ENCODE measurements at regions not wholly inside any gene's neighbourhood (a gene's known extent, or its start where the extent isn't known, plus 50 kb on each side); places are given as distances from the start of the nearest gene placed in this dataset.

DNA sequence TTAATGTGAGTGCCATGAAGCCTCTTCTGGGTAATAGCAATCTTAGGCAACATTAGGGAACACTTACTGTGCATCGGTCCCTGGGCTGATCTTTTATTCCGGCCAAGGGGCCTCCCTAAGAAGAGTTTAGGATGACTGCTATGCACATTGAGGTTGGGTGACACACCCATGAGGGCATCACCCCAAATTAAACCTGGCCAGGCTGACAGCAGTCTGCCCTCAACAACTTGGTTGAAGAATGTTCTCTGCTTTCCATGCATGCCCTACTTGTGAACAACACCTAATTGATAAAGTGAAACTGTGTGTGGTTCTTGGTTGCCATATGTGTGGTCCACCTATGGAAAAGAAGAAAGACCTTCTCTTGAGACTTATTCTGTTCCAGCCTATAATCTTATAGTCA lies 1098.0 kb downstream of the BCL11B start:
- Histone ChIP-seq H3K4me3 (no peak overlapping the region), H3K4me1 (peaks cover 4 to 78% (median 63%) of the 10 kb centered on the region in 10 experiments; a peak in 19 of 20 replicates), H3K4me2 (peak overlapping the region in 9 of 11 experiments; percentile 55 to 94 (median 77); a peak in 18 of 22 replicates)

DNA sequence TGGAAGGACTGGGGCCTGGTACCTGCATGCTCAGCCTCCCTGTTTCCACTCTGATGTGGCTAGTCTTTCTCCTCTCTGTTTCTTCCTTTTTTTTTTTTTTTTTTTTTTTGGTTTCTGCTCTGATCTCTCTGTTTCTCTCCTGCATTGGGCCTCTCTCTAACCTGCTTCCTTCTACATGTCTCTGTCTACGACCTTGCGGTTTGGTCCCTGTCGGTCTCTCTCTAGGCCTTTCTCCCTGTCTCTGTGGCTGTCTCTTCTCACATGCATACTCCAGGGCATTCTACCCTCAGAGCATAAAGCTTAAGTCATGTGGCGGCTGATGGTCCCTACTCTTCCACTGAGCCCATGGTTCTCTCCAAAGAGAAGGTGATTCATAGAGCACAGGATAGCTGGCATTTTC lies 1096.6 kb downstream of the BCL11B start:
- no peak overlapping the region for H3K9ac ChIP-seq
- H3K27ac ChIP-seq, result no peak overlapping the region; a peak in 1 of 22 replicates
- peaks cover 4 to 73% (median 57%) of the 10 kb centered on the region in 10 experiments; a peak in 19 of 20 replicates for H3K4me1 ChIP-seq
- TF ChIP-seq Cebpa-rat (IDR thresholded peaks at IDR 0.05), result no peak
- no peak overlapping the region for H3K4me3 ChIP-seq
- H3K4me2 ChIP-seq, result peak overlapping the region in 8 of 11 experiments; percentile 26 to 94 (median 76); a peak in 14 of 22 replicates
- no peaks in the 10 kb centered on the region for H3K9me3 ChIP-seq (replicated peaks in 1 of 11)
- H3K36me3 ChIP-seq, result no peaks in the 10 kb centered on the region
- no peaks in the 10 kb centered on the region for H3K27me3 ChIP-seq
- H4K20me1 ChIP-seq, result no peaks in the 10 kb centered on the region

More for the DNA sequence above, 1098.0 kb downstream of the BCL11B start:
- TF ChIP-seq Cebpa-rat (IDR thresholded peaks at IDR 0.05), result no peak
- no peaks in the 10 kb centered on the region for H4K20me1 ChIP-seq
- H3K27ac ChIP-seq, result peak overlapping the region in 4 of 11 experiments; percentile 15 to 69 (median 62); a peak in 6 of 22 replicates
- peaks cover 0 to 4% (median 1%) of the 10 kb centered on the region in 11 experiments; a peak in 2 of 22 replicates for H3K9me3 ChIP-seq (replicated peaks in 1 of 11)
- H3K27me3 ChIP-seq, result no peaks in the 10 kb centered on the region
- H3K36me3 ChIP-seq, result no peaks in the 10 kb centered on the region
- H3K9ac ChIP-seq, result peak overlapping the region in 2 of 11 experiments; percentile 45 to 53; a peak in 3 of 22 replicates

DNA sequence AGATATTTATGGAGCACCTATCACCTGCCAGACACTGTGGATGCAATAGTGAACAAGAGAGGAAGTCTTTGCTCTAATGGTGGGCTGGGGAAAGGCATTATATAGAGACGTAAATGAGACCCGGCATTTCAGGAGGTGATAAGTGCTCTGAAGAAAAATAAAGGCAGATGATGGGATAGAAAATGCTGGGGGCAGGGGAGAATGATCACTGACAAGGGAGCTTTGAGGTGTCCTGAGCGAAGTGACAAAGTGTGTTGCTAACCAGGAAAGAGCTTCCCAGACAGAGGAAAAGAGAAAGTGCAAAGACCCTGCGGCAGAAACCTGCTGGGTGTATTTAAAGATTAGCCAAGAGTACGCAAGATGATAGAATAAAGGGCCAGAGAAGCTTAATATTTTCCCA lies 1096.1 kb downstream of the BCL11B start:
- Histone ChIP-seq H4K20me1 (no peaks in the 10 kb centered on the region), H3K9me3 (replicated peaks in 1 of 11) (no peaks in the 10 kb centered on the region), H3K27ac (no peak overlapping the region), H3K27me3 (no peaks in the 10 kb centered on the region), H3K4me1 (peaks cover 4 to 68% (median 53%) of the 10 kb centered on the region in 10 experiments; a peak in 19 of 20 replicates), H3K9ac (no peak overlapping the region), H3K4me2 (peak overlapping the region in 7 of 11 experiments; percentile 35 to 94 (median 77); a peak in 11 of 22 replicates), H3K4me3 (no peak overlapping the region), H3K36me3 (no peaks in the 10 kb centered on the region)
- no peak for TF ChIP-seq Cebpa-rat (IDR thresholded peaks at IDR 0.05)

DNA sequence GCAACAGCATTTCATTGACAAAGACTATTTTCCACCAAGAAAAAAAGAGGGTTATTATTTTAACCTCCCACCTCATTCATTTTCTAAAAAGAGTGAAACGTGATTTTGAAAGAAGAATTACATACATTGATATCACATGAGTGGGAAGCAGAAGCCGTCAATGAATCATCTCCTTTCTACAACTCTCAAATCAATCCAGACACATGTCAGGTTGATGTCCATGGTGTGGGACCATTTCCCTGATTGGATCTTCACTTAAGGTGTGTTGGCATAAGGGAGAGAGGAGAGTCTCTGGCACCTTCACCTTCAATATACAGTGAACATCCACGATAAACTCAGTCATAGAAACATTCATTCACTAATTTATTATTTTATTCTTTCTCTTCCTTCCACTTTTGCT lies 1095.1 kb downstream of the BCL11B start:
- no peak overlapping the region for H3K4me2 ChIP-seq
- no peak for TF ChIP-seq Cebpa-rat (IDR thresholded peaks at IDR 0.05)
- no peak overlapping the region for H3K4me3 ChIP-seq

DNA sequence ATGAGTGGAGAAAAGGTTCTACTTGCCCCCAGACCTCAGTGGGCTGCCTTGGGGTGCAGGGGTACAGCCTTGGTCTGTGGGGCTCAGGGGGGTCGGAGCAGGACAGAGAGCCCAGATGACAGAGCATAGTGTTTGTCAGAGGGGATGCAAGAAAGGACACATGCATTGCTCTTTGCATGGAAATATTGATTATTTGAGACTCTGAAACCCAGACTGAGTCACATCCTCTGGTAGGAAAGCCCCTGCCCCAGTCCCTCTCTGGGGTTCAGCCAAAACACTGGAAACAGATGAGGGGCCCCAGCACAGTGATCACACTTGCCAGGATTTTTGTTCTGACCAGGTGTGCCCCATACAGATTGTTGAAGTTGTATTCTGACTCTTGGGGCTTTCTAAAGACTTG lies 1094.4 kb downstream of the BCL11B start:
- no peak overlapping the region for H3K9ac ChIP-seq
- H3K9me3 ChIP-seq (replicated peaks in 1 of 11), result no peaks in the 10 kb centered on the region
- H4K20me1 ChIP-seq, result no peaks in the 10 kb centered on the region
- no peak overlapping the region for H3K4me2 ChIP-seq
- H3K27me3 ChIP-seq, result no peaks in the 10 kb centered on the region
- no peak overlapping the region for H3K4me3 ChIP-seq
- no peak overlapping the region for H3K27ac ChIP-seq
- H3K4me1 ChIP-seq, result peaks cover 4 to 68% (median 40%) of the 10 kb centered on the region in 10 experiments; a peak in 19 of 20 replicates
- TF ChIP-seq Cebpa-rat (IDR thresholded peaks at IDR 0.05), result no peak
- H3K36me3 ChIP-seq, result no peaks in the 10 kb centered on the region

More for the DNA sequence above, 1095.1 kb downstream of the BCL11B start:
- Histone ChIP-seq H3K9me3 (replicated peaks in 1 of 11) (no peaks in the 10 kb centered on the region), H4K20me1 (no peaks in the 10 kb centered on the region), H3K9ac (no peak overlapping the region), H3K27ac (no peak overlapping the region), H3K27me3 (no peaks in the 10 kb centered on the region), H3K4me1 (peaks cover 4 to 68% (median 44%) of the 10 kb centered on the region in 10 experiments; a peak in 19 of 20 replicates), H3K36me3 (no peaks in the 10 kb centered on the region)

DNA sequence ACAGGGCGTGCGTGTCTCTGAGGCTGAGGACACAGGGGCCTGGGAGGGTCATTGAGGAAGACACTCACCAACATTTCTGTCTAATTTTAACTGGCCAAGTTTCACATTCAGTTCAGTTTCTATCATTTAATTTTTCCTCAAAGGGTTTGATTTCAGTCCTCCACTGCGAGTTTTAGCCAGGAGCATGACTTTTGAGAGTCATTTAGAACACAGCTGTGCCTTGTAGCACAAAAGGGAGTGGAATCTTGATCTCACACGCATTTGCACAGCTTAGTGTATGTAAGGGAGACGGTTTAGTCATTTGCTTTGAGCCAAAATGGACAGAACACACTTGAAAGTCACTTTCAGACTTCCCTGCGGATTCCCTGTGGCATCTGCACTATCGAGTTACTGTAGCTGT lies 1090.8 kb downstream of the BCL11B start:
- H3K4me2 ChIP-seq, result no peak overlapping the region
- no peak overlapping the region for H3K9ac ChIP-seq
- H3K27ac ChIP-seq, result no peak overlapping the region
- TF ChIP-seq Cebpa-rat (IDR thresholded peaks at IDR 0.05), result no peak
- no peaks in the 10 kb centered on the region for H3K36me3 ChIP-seq
- H3K27me3 ChIP-seq, result no peaks in the 10 kb centered on the region
- H4K20me1 ChIP-seq, result no peaks in the 10 kb centered on the region
- H3K9me3 ChIP-seq (replicated peaks in 1 of 11), result no peaks in the 10 kb centered on the region; a peak in 1 of 22 replicates
- H3K4me3 ChIP-seq, result no peak overlapping the region
- H3K4me1 ChIP-seq, result peaks cover 0 to 32% (median 5%) of the 10 kb centered on the region in 10 experiments; a peak in 9 of 20 replicates

DNA sequence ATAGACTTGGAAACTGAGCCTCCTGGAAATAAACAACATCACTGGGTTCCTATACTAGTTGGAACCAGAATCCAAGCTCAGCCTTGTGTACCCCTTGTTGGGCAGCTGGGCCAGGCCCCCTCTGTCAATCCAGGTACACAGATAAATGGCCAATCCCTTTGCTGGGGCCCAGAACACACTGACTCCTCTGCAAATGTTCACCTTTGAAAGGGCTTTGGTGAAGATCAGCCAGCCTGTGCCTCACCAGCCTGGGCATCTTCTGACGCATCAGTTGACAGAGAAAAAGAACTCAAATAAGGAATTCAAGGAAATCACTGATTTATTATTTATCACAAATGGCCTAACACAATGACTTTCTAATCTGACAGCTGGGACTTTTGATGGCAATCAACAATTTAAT lies 1090.2 kb downstream of the BCL11B start:
- Histone ChIP-seq H3K4me2 (peak overlapping the region in 4 of 11 experiments; percentile 3 to 34 (median 26); a peak in 5 of 22 replicates), H3K9me3 (replicated peaks in 1 of 11) (no peaks in the 10 kb centered on the region; a peak in 1 of 22 replicates), H3K9ac (no peak overlapping the region)

DNA sequence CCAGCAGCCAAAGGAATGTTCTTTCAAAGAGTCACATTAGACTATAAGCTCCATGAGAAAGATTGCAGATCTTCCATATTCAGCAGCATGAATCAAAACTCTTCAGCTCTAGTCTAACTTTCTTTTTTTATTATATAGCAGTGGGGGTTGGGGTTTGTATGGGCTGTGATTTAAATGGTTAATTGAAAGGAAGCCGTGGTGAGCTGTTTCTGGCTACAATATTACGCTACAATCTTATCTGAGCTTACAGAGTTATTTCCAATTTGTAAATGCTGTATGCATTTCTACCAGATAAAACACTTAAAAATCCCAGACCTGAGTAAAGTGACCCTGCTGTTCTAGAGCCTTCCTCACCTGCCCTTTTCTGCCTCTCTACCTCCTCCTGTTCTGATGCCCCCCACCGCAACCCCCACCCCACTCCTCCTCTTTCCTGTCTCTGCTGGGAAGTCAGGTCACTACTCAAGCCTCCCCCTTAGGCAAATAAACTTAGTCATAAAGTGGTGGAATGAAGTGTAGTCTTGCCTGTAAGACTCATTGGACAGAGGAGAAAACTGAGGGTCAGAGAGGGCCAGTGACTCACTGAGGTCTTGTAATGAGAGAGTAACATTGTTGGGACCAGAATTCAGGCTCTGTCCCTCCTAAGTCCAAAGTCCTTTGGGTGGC lies 1089.5 kb downstream of the BCL11B start:
- H3K4me3 ChIP-seq, result no peak overlapping the region
- H3K36me3 ChIP-seq, result no peaks in the 10 kb centered on the region
- no peak overlapping the region for H3K9ac ChIP-seq
- H3K4me2 ChIP-seq, result peak overlapping the region in 4 of 11 experiments; percentile 12 to 34 (median 26); a peak in 6 of 22 replicates
- H3K4me1 ChIP-seq, result peaks cover 0 to 28% (median 5%) of the 10 kb centered on the region in 10 experiments; a peak in 9 of 20 replicates
- TF ChIP-seq Cebpa-rat (IDR thresholded peaks at IDR 0.05), result no peak
- no peaks in the 10 kb centered on the region for H4K20me1 ChIP-seq
- no peaks in the 10 kb centered on the region; a peak in 1 of 22 replicates for H3K9me3 ChIP-seq (replicated peaks in 1 of 11)
- H3K27me3 ChIP-seq, result no peaks in the 10 kb centered on the region
- H3K27ac ChIP-seq, result no peak overlapping the region

More for the DNA sequence above, 1090.2 kb downstream of the BCL11B start:
- Histone ChIP-seq H3K4me1 (peaks cover 0 to 28% (median 5%) of the 10 kb centered on the region in 10 experiments; a peak in 9 of 20 replicates), H3K27ac (no peak overlapping the region), H3K27me3 (no peaks in the 10 kb centered on the region), H3K4me3 (no peak overlapping the region), H3K36me3 (no peaks in the 10 kb centered on the region), H4K20me1 (no peaks in the 10 kb centered on the region)
- TF ChIP-seq Cebpa-rat (IDR thresholded peaks at IDR 0.05), result no peak

DNA sequence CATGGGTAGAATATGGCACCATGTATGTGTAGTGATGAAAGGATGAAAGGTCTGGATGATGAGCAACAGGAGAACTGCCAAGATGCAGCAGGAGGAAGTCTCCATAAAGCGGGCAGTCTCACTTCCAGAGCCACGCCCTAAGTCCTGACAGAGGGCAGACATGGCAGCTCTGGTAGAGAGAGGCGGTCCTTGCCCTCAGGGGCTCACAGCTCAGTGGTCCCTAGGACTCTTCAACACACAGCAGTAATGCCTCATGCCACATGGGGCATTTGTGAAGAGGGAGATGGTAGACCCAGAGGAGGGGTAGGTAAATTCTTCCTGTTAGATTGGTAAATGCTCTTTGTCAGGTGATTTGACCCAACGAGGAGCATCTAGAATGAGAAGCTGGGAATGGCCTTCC lies 1088.4 kb downstream of the BCL11B start:
- Histone ChIP-seq H4K20me1 (no peaks in the 10 kb centered on the region), H3K4me3 (no peak overlapping the region), H3K27me3 (no peaks in the 10 kb centered on the region), H3K27ac (no peak overlapping the region), H3K9me3 (replicated peaks in 1 of 11) (no peaks in the 10 kb centered on the region; a peak in 1 of 22 replicates), H3K36me3 (no peaks in the 10 kb centered on the region), H3K4me2 (no peak overlapping the region), H3K4me1 (peaks cover 0 to 28% (median 5%) of the 10 kb centered on the region in 10 experiments; a peak in 9 of 20 replicates), H3K9ac (no peak overlapping the region)
- no peak for TF ChIP-seq Cebpa-rat (IDR thresholded peaks at IDR 0.05)

Data from BLaER1 treated with 17β-estradiol and CSF1 and Interleukin-3, amounts not matched to agents 10 nM and 100 nM (cell line).